Body of pancreas (tissue), 4 donors: ENCODE measurements at regions not wholly inside any gene's neighbourhood (a gene's known extent, or its start where the extent isn't known, plus 50 kb on each side); places are given as distances from the start of the nearest gene placed in this dataset.

Source experiments
- ATAC-seq: fragments of 150-250 bp; one replicate; pipeline ENCODE4 v1.9.1; 2016
- DNase-seq, 4 donors: peaks; one replicate each; pipeline ENCODE4 v3.0.0-alpha.2; 2019
- H3K27ac ChIP-seq, 4 donors: fragments of 200-600 bp; sonication (generic); 1 replicate in 3 of 4; 2 replicates in 1 of 4; pipeline versions ENCODE4 v1.5.1 to v1.6.1; 2016 to 2019; ENCODE audit warnings: mild to moderate bottlenecking in 1 of 4, mixed read lengths in 1 of 4, moderate library complexity in 1 of 4
- H3K27me3 ChIP-seq, 2 donors: fragments of 200-600 bp; sonication (generic); one replicate each; pipeline ENCODE4 v1.6.0; 2016; ENCODE audit warnings: mild to moderate bottlenecking in 1 of 2
- H3K36me3 ChIP-seq, 2 donors: fragments of 200-600 bp; sonication (generic); replicated peaks in 1 of 2; 2 replicates each; pipeline ENCODE4 v1.5.1; 2016; ENCODE audit warnings: low read depth in 2 of 2; ENCODE audit not compliant: insufficient read depth in 1 of 2
- H3K4me1 ChIP-seq: fragments of 200-600 bp; sonication (generic); one replicate; pipeline ENCODE4 v1.6.0; 2016
- H3K4me3 ChIP-seq, 2 donors: fragments of 200-600 bp; sonication (generic); 1 replicate in 1 of 2; 2 replicates in 1 of 2; pipeline ENCODE4 v1.5.1; 2016 to 2019
- H3K9me3 ChIP-seq, 3 donors: fragments of 200-600 bp; sonication (generic); 1 replicate in 2 of 3; 2 replicates in 1 of 3; pipeline ENCODE4 v1.5.1; 2016
- POLR2A ChIP-seq, 3 donors: fragments of 450-650 bp; IDR thresholded peaks; one replicate each; pipeline ENCODE4 v1.6.1; 2016; ENCODE audit warnings: antibody characterized with exemption in 3 of 3, mild to moderate bottlenecking in 2 of 3
- WGBS, 2 donors: methylation state at CpG; one replicate each; pipeline ENCODE4 v1.1.5; 2017; 5-methylcytosine and 5-hydroxymethylcytosine counted together
- intact Hi-C: fragments of 100-400 bp; cut with DNase I; formaldehyde crosslinking; loops from one replicate; pipeline ENCODE4 v1.15.1; 2023
- TF ChIP-seq, protein P1 (sequence below), 7 experiments: fragments of 450-650 bp in 4 of 7; fragments of 200-600 bp in 3 of 7; sonication (generic) in 3 of 7; IDR thresholded peaks; one replicate each; pipeline ENCODE4 v1.5.1; 2016 to 2019; ENCODE audit warnings: antibody characterized with exemption in 7 of 7

- DNase-seq (no peak), ATAC-seq (no peak)
- WGBS, 2 donors = 19 to 22% methylated on average over 8 to 12 of the region's 12 CpGs
- Histone ChIP-seq H3K4me3 (no peak overlapping the region), H3K9me3 (no peaks in the 10 kb centered on the region), H3K27ac (no peak overlapping the region), H3K4me1 (no peaks in the 10 kb centered on the region), H3K27me3 (no peaks in the 10 kb centered on the region), H3K36me3 (no peaks in the 10 kb centered on the region)
- intact Hi-C loops = no loop called here
- TF ChIP-seq, protein P1, sequence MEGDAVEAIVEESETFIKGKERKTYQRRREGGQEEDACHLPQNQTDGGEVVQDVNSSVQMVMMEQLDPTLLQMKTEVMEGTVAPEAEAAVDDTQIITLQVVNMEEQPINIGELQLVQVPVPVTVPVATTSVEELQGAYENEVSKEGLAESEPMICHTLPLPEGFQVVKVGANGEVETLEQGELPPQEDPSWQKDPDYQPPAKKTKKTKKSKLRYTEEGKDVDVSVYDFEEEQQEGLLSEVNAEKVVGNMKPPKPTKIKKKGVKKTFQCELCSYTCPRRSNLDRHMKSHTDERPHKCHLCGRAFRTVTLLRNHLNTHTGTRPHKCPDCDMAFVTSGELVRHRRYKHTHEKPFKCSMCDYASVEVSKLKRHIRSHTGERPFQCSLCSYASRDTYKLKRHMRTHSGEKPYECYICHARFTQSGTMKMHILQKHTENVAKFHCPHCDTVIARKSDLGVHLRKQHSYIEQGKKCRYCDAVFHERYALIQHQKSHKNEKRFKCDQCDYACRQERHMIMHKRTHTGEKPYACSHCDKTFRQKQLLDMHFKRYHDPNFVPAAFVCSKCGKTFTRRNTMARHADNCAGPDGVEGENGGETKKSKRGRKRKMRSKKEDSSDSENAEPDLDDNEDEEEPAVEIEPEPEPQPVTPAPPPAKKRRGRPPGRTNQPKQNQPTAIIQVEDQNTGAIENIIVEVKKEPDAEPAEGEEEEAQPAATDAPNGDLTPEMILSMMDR (IDR thresholded peaks at IDR 0.05) = no peak
- TF ChIP-seq POLR2A (IDR thresholded peaks at IDR 0.05) = no peak
Measured at GRCh38 chr1:29901624-29902325, 665.5 kb downstream of the PTPRU start.

DNA sequence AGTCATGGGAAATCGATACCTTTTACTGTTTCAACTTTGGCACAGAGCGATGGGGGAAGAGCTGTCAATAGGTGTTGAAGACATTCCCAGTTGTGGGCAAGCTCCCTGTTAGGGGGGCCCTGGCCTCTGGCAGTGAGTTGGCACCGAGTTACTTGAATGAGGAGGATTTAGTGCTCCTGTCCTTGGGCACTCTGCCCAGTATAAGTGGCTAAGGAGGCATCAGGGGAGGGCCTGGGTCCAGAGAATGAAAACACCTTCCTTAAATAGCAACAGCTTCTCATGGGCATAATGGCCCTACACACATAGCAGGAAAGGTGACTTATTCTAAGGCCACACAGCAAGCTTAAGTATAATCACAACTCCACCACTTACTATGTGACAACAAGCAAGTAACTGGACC, 664.4 kb downstream of the PTPRU start:
- WGBS, 2 donors = 46 to 66% methylated on average over 3 of the region's 3 CpGs
- intact Hi-C loops = no loop called here
- Histone ChIP-seq H3K4me1 (no peaks in the 10 kb centered on the region), H3K27ac (no peak overlapping the region), H3K9me3 (no peaks in the 10 kb centered on the region), H3K27me3 (no peaks in the 10 kb centered on the region), H3K36me3 (no peaks in the 10 kb centered on the region), H3K4me3 (no peak overlapping the region)
- no peak for TF ChIP-seq POLR2A (IDR thresholded peaks at IDR 0.05)
- TF ChIP-seq, protein P1 (IDR thresholded peaks at IDR 0.05) = no peak
- DNase-seq (no peak), ATAC-seq (no peak)

DNA sequence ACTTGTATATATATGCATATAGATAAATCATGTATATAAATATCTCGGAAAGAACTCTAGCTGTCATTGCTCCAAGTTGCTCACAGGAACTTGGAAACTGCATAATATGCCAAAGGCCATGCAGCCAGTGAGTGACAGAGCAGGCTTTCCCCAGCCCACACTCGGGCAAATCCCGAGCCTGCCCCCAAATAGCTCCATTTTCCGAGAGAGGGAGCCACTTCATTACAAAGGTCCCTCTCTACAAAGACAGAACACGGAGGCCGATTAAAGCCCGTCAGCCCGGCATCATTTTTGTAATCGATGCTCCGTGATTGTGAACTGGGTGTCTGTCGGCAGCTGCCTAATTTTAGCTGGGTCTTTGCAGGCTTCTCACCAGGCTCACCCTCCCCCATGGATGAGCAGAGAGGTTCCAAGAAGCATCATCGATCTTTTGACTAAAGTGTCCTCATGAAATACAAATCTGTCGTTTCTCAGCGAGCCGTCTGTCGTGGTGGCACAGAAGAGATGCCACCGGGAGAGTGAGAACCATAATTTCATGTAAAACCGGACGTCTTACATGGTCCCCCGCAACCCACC, 663.9 kb downstream of the PTPRU start:
- Histone ChIP-seq H3K4me1 (no peaks in the 10 kb centered on the region), H3K9me3 (no peaks in the 10 kb centered on the region), H3K27ac (no peak overlapping the region), H3K4me3 (no peak overlapping the region), H3K27me3 (no peaks in the 10 kb centered on the region), H3K36me3 (no peaks in the 10 kb centered on the region)
- TF ChIP-seq, protein P1 (IDR thresholded peaks at IDR 0.05) = no peak
- no peak for TF ChIP-seq POLR2A (IDR thresholded peaks at IDR 0.05)
- intact Hi-C loops = no loop called here
- 49 to 60% methylated on average over 20 of the region's 20 CpGs for WGBS, 2 donors
- ATAC-seq = no peak
- no peak for DNase-seq

DNA sequence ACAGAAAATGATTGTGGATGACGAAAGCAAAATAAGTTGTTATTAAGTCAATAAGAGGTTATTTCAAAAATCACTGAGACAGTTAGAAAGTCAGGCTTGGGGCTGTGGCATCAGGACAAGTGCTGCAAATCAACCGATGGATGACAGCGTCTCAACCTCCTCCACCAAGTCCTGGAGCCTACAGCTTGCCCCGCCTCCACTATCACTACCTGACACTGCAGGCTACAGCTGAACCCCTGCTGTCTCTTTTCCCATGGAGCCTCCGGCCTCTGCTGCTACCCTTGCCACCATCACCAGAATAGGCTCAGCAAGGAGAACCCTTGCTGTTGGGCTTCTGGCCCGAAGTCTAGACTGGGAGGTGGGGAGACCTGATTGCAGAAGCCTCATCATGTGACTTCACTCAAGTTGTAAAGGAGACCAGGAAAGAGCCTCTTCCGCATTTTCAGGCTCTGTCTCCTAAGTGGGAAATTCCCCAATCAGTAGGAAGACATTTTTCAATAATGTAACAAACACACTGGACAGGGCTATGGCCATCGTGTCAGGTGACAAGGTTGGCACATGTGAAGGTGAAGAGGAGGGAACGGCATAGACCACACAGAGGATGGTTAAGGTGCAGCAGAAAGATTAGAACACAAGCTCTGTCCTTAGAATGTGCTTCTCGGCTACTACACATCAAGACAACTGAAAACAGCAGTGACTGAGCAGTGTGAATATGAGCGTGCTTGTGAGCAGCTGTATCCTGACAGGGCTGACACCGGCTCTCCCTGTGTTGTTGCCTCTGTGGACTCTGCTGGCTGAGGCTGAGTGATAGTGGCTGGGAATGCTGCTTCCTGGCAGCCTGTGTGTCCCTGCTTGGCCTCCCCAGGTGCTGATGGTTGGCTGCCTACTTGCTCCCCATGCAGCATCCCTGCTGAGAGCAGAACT, 660.7 kb downstream of the PTPRU start:
- TF ChIP-seq POLR2A (IDR thresholded peaks at IDR 0.05) = no peak
- TF ChIP-seq, protein P1 (IDR thresholded peaks at IDR 0.05) = no peak
- Histone ChIP-seq H3K36me3 (no peaks in the 10 kb centered on the region), H3K4me1 (no peaks in the 10 kb centered on the region), H3K9me3 (no peaks in the 10 kb centered on the region), H3K27ac (no peak overlapping the region), H3K4me3 (no peak overlapping the region), H3K27me3 (no peaks in the 10 kb centered on the region)
- ATAC-seq (peak; percentile 64), DNase-seq (peak in 3 of 4 donors; percentile 12 to 39 (median 15))
- WGBS, 2 donors = 32 to 46% methylated on average over 11 to 12 of the region's 12 CpGs
- intact Hi-C loops = no loop called here
